Upper lobe of left lung (tissue), 6 donors: ENCODE measurements at regions not wholly inside any gene's neighbourhood (a gene's known extent, or its start where the extent isn't known, plus 50 kb on each side); places are given as distances from the start of the nearest gene placed in this dataset.

Source experiments
- ATAC-seq, 2 donors: fragments of 200-7000 bp; cut with Tn5 transposase; one replicate each; pipeline ENCODE4 v1.9.1; 2022; ENCODE audit warnings: mild to moderate bottlenecking in 2 of 2, moderate library complexity in 2 of 2; ENCODE audit not compliant: low FRiP score in 2 of 2
- DNase-seq, 2 donors: peaks; one replicate each; pipeline ENCODE4 v3.0.0-alpha.2; 2019 to 2020
- H3K27ac ChIP-seq, 4 donors: fragments of 200-600 bp; sonication (generic); one replicate each; pipeline ENCODE4 v1.5.1; 2016 to 2019
- H3K27me3 ChIP-seq, 4 donors: fragments of 200-600 bp; sonication (generic); one replicate each; pipeline ENCODE4 v1.5.1; 2017 to 2019
- H3K36me3 ChIP-seq, 4 donors: fragments of 200-600 bp; sonication (generic); one replicate each; pipeline ENCODE4 v1.5.1; 2016 to 2019
- H3K4me1 ChIP-seq, 4 donors: fragments of 200-600 bp; sonication (generic); one replicate each; pipeline ENCODE4 v1.5.1; 2018 to 2019
- H3K4me3 ChIP-seq, 4 donors: fragments of 200-600 bp; sonication (generic); one replicate each; pipeline ENCODE4 v1.5.1; 2017 to 2019; ENCODE audit warnings: mild to moderate bottlenecking in 2 of 4, moderate library complexity in 1 of 4
- H3K9me3 ChIP-seq, 4 donors: fragments of 200-600 bp; sonication (generic); one replicate each; pipeline ENCODE4 v1.5.1; 2018 to 2019
- CTCF ChIP-seq, 6 experiments: fragments of 450-650 bp in 4 of 6; fragments of 200-600 bp in 2 of 6; sonication (generic) in 2 of 6; IDR thresholded peaks; one replicate each; pipeline ENCODE4 v1.5.1; 2016 to 2019; ENCODE audit warnings: antibody characterized with exemption in 6 of 6
- EP300 ChIP-seq, 4 donors: sonication (generic); formaldehyde crosslinking; IDR thresholded peaks; one replicate each; pipeline ENCODE4 v1.5.1; 2017; ENCODE audit warnings: antibody characterized with exemption in 4 of 4, control low read depth in 2 of 4
- POLR2A ChIP-seq, 4 donors: fragments of 450-650 bp; IDR thresholded peaks; one replicate each; pipeline ENCODE4 v1.5.1; 2016 to 2017; ENCODE audit warnings: antibody characterized with exemption in 4 of 4, mild to moderate bottlenecking in 2 of 4
- POLR2AphosphoS5 ChIP-seq, 2 donors: sonication (generic); formaldehyde crosslinking; IDR thresholded peaks; one replicate each; pipeline ENCODE4 v1.5.1; 2017; ENCODE audit warnings: antibody characterized with exemption in 2 of 2
- WGBS, 2 donors: methylation state at CpG; one replicate each; pipeline ENCODE4 v1.1.5; 2017 to 2018; 5-methylcytosine and 5-hydroxymethylcytosine counted together
- donor health status: DM: no; HTN: no; CAD: no; lungs with moderate emphysema.
- donor health status: DM: no; HTN: yes; CAD: no; lungs with severe emphysema.

GRCh38 chr10:131692176-131692575, 208.6 kb upstream of the PPP2R2D start:
- no peak for DNase-seq
- Histone ChIP-seq H3K36me3 (no peaks in the 10 kb centered on the region), H3K4me3 (no peak overlapping the region), H3K4me1 (no peaks in the 10 kb centered on the region), H3K27me3 (no peaks in the 10 kb centered on the region), H3K27ac (no peak overlapping the region), H3K9me3 (no peaks in the 10 kb centered on the region)
- no peak for ATAC-seq
- 58 to 67% methylated on average over 12 of the region's 12 CpGs for WGBS, 2 donors
- no peak for TF ChIP-seq POLR2AphosphoS5 (IDR thresholded peaks at IDR 0.05)
- no peak for TF ChIP-seq EP300 (IDR thresholded peaks at IDR 0.05)
- no peak for TF ChIP-seq CTCF (IDR thresholded peaks at IDR 0.05)
- no peak for TF ChIP-seq POLR2A (IDR thresholded peaks at IDR 0.05)

GRCh38 chr10:131692686-131693334, 208.0 kb upstream of the PPP2R2D start:
- 60 to 76% methylated on average over 9 of the region's 11 CpGs for WGBS, 2 donors
- no peaks in the 10 kb centered on the region for H3K9me3 ChIP-seq
- no peak overlapping the region for H3K4me3 ChIP-seq
- H3K27ac ChIP-seq: no peak overlapping the region
- H3K4me1 ChIP-seq: no peaks in the 10 kb centered on the region
- H3K27me3 ChIP-seq: no peaks in the 10 kb centered on the region
- no peaks in the 10 kb centered on the region for H3K36me3 ChIP-seq
- peak in 1 of 2 donors; percentile 2 for DNase-seq
- no peak for ATAC-seq
- no peak for TF ChIP-seq EP300 (IDR thresholded peaks at IDR 0.05)
- TF ChIP-seq POLR2A (IDR thresholded peaks at IDR 0.05): no peak
- no peak for TF ChIP-seq CTCF (IDR thresholded peaks at IDR 0.05)

GRCh38 chr10:131693766-131694165, 207.0 kb upstream of the PPP2R2D start:
- H3K4me3 ChIP-seq: no peak overlapping the region
- no peak for TF ChIP-seq POLR2A (IDR thresholded peaks at IDR 0.05)
- no peak for TF ChIP-seq POLR2AphosphoS5 (IDR thresholded peaks at IDR 0.05)
- TF ChIP-seq CTCF (IDR thresholded peaks at IDR 0.05): no peak
- TF ChIP-seq EP300 (IDR thresholded peaks at IDR 0.05): no peak
- H3K36me3 ChIP-seq: no peaks in the 10 kb centered on the region
- WGBS, 2 donors: 86 to 89% methylated on average over 8 of the region's 8 CpGs
- no peaks in the 10 kb centered on the region for H3K9me3 ChIP-seq
- DNase-seq (no peak), ATAC-seq (no peak)
- no peak overlapping the region for H3K27ac ChIP-seq
- H3K27me3 ChIP-seq: no peaks in the 10 kb centered on the region
- no peaks in the 10 kb centered on the region for H3K4me1 ChIP-seq

GRCh38 chr10:131694168-131694780, 206.5 kb upstream of the PPP2R2D start:
- Histone ChIP-seq H3K9me3 (no peaks in the 10 kb centered on the region), H3K27me3 (no peaks in the 10 kb centered on the region), H3K4me1 (no peaks in the 10 kb centered on the region), H3K27ac (no peak overlapping the region), H3K4me3 (no peak overlapping the region), H3K36me3 (no peaks in the 10 kb centered on the region)
- TF ChIP-seq POLR2A (IDR thresholded peaks at IDR 0.05) (no peak), EP300 (IDR thresholded peaks at IDR 0.05) (no peak), CTCF (IDR thresholded peaks at IDR 0.05) (no peak), POLR2AphosphoS5 (IDR thresholded peaks at IDR 0.05) (no peak)
- DNase-seq (no peak), ATAC-seq (no peak)
- 83 to 88% methylated on average over 5 to 11 of the region's 11 CpGs for WGBS, 2 donors
